ENCODE measurements at regions not wholly inside any gene's neighbourhood (a gene's known extent, or its start where the extent isn't known, plus 50 kb on each side); places are given as distances from the start of the nearest gene placed in this dataset.

- H3K4me2 ChIP-seq (ENCODE audit: low read depth, low read length), result no peak overlapping the region
- peaks cover 52% of the 10 kb centered on the region for H3K9me3 ChIP-seq (ENCODE audit: low read length)
- in situ Hi-C loops (cut with HindIII; ENCODE audit: extremely low pct_ligation_motif_present, low pct_unique_long_range_greater_than_20kb) (no loop called here), intact Hi-C loops (cut with micrococcal nuclease; ENCODE audit: unreplicated experiment) (no loop called here)
- FAIRE-seq (no peak), DNase-seq (ENCODE audit: low spot score) (no peak), ATAC-seq (no peak)
- H4K20me1 ChIP-seq (ENCODE audit: insufficient read depth, low read length), result no peaks in the 10 kb centered on the region
- TF ChIP-seq PRDM15 (CRISPR knock-in tag; IDR thresholded peaks at IDR 0.05), result no peak
- TF ChIP-seq ZSCAN22 (CRISPR knock-in tag; IDR thresholded peaks at IDR 0.05), result no peak
- POLR2A ChIA-PET, result no interaction called here
- H3K79me2 ChIP-seq (ENCODE audit: insufficient read depth, low read length), result no peaks in the 10 kb centered on the region
- H3K4me1 ChIP-seq (ENCODE audit: insufficient read depth, low read length), result no peaks in the 10 kb centered on the region
- no peak overlapping the region for H2AFZ ChIP-seq (ENCODE audit: low read length)
- BruUV-seq (replicated peaks), result no TSS peak
- no peak overlapping the region for H3K9ac ChIP-seq (ENCODE audit: insufficient read depth, low read depth, low read length)
- no peak overlapping the region for H3K27ac ChIP-seq (ENCODE audit: extremely low read length, insufficient read depth, low read length)
- CTCF ChIA-PET (ENCODE audit: low intra/inter-chr PET ratio, low total read pairs), result no interaction called here
- no peak overlapping the region for H3K4me3 ChIP-seq (replicated peaks in 1 of 3; ENCODE audit: insufficient read depth in 1 of 3, low read depth in 2 of 3, low read length in 3 of 3)
- no peaks in the 10 kb centered on the region for H3K36me3 ChIP-seq (replicated peaks in 1 of 2; ENCODE audit: control insufficient read depth in 1 of 2, insufficient read depth in 2 of 2, low read length in 2 of 2)
- no peaks in the 10 kb centered on the region for H3K27me3 ChIP-seq (ENCODE audit: control insufficient read depth in 1 of 2, insufficient read depth in 2 of 2, low read length in 2 of 2)
Observed at GRCh38 chr14:41397926-41398325, 208.8 kb upstream of the LRFN5 start.

DNA sequence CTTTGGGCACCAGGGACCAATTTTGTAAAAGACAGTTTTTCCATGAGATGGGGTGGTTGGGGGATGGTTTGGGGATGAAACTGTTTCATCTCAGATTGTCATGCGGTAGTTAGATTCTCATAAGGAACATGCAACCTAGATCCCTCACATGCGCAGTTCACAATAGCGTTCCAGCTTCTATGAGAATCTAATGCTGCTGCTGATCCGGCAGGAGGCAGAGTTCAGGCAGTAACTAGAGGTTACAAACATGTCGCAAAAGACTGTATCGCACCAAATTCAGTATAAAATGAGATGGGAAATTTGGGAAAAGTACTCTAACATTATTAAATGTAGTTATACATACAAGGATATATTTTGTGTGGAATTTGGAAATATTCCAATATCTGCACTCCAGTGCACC, 213.2 kb upstream of the LRFN5 start:
- no TSS peak for BruUV-seq (replicated peaks)
- Histone ChIP-seq H3K9ac (ENCODE audit: insufficient read depth, low read depth, low read length) (no peak overlapping the region), H4K20me1 (ENCODE audit: insufficient read depth, low read length) (no peaks in the 10 kb centered on the region), H3K27ac (ENCODE audit: extremely low read length, insufficient read depth, low read length) (no peak overlapping the region), H2AFZ (ENCODE audit: low read length) (no peak overlapping the region), H3K79me2 (ENCODE audit: insufficient read depth, low read length) (no peaks in the 10 kb centered on the region), H3K27me3 (ENCODE audit: control insufficient read depth in 1 of 2, insufficient read depth in 2 of 2, low read length in 2 of 2) (no peaks in the 10 kb centered on the region), H3K4me1 (ENCODE audit: insufficient read depth, low read length) (no peaks in the 10 kb centered on the region), H3K4me3 (replicated peaks in 1 of 3; ENCODE audit: insufficient read depth in 1 of 3, low read depth in 2 of 3, low read length in 3 of 3) (no peak overlapping the region), H3K4me2 (ENCODE audit: low read depth, low read length) (no peak overlapping the region), H3K36me3 (replicated peaks in 1 of 2; ENCODE audit: control insufficient read depth in 1 of 2, insufficient read depth in 2 of 2, low read length in 2 of 2) (no peaks in the 10 kb centered on the region), H3K9me3 (ENCODE audit: low read length) (peaks cover 59% of the 10 kb centered on the region)
- DNase-seq (ENCODE audit: low spot score) (no peak), ATAC-seq (peak; percentile 49; the same call in 2 of the 3 replicates), FAIRE-seq (no peak)
- 50% methylated on average over 6 of the region's 6 CpGs for WGBS (ENCODE audit: low lambda C conversion rate)
- intact Hi-C loops (cut with micrococcal nuclease; ENCODE audit: unreplicated experiment) (no loop called here), in situ Hi-C loops (cut with HindIII; ENCODE audit: extremely low pct_ligation_motif_present, low pct_unique_long_range_greater_than_20kb) (no loop called here)
- ChIA-PET CTCF (ENCODE audit: low intra/inter-chr PET ratio, low total read pairs) (no interaction called here), POLR2A (no interaction called here)
- TF ChIP-seq MYPOP (CRISPR knock-in tag; IDR thresholded peaks at IDR 0.05) (no peak), PBX3 (CRISPR knock-in tag; IDR thresholded peaks at IDR 0.05; ENCODE audit: borderline replicate concordance) (no peak), ZFP90 (CRISPR knock-in tag; IDR thresholded peaks at IDR 0.05; ENCODE audit: borderline replicate concordance) (no peak), RBM39 (IDR thresholded peaks at IDR 0.05; ENCODE audit: low read depth, low read length, poor library complexity, severe bottlenecking) (no peak), ZNF883 (CRISPR knock-in tag; IDR thresholded peaks at IDR 0.05; ENCODE audit: not compliant biosample characterization) (no peak)
- TF ChIP-seq, protein P1, sequence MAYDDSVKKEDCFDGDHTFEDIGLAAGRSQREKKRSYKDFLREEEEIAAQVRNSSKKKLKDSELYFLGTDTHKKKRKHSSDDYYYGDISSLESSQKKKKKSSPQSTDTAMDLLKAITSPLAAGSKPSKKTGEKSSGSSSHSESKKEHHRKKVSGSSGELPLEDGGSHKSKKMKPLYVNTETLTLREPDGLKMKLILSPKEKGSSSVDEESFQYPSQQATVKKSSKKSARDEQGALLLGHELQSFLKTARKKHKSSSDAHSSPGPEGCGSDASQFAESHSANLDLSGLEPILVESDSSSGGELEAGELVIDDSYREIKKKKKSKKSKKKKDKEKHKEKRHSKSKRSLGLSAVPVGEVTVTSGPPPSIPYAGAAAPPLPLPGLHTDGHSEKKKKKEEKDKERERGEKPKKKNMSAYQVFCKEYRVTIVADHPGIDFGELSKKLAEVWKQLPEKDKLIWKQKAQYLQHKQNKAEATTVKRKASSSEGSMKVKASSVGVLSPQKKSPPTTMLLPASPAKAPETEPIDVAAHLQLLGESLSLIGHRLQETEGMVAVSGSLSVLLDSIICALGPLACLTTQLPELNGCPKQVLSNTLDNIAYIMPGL (CRISPR knock-in tag; IDR thresholded peaks at IDR 0.05; ENCODE audit: borderline replicate concordance in 1 of 2, low read depth in 1 of 2), result no peak
- TF ChIP-seq, protein P2, sequence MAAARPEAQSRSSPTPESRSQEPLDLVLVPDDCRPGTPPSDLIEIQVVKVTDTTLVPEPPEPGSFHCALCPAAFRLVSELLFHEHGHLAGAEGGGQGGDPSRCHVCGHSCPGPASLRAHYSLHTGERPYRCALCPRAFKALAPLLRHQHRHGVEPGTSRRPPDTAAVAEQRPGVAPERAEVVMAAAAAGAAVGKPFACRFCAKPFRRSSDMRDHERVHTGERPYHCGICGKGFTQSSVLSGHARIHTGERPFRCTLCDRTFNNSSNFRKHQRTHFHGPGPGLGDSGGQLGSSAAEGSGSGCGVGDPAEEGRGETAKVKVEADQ (CRISPR knock-in tag; IDR thresholded peaks at IDR 0.05; ENCODE audit: borderline replicate concordance), result no peak

All from HepG2 (cell line).